ENCODE measurements at regions not wholly inside any gene's neighbourhood (a gene's known extent, or its start where the extent isn't known, plus 50 kb on each side); places are given as distances from the start of the nearest gene placed in this dataset.

GRCh38 chr14:87391066-87391465, 601.9 kb downstream of the GALC start:
- TF ChIP-seq, protein P1, sequence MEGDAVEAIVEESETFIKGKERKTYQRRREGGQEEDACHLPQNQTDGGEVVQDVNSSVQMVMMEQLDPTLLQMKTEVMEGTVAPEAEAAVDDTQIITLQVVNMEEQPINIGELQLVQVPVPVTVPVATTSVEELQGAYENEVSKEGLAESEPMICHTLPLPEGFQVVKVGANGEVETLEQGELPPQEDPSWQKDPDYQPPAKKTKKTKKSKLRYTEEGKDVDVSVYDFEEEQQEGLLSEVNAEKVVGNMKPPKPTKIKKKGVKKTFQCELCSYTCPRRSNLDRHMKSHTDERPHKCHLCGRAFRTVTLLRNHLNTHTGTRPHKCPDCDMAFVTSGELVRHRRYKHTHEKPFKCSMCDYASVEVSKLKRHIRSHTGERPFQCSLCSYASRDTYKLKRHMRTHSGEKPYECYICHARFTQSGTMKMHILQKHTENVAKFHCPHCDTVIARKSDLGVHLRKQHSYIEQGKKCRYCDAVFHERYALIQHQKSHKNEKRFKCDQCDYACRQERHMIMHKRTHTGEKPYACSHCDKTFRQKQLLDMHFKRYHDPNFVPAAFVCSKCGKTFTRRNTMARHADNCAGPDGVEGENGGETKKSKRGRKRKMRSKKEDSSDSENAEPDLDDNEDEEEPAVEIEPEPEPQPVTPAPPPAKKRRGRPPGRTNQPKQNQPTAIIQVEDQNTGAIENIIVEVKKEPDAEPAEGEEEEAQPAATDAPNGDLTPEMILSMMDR (IDR thresholded peaks at IDR 0.05) = no peak
- TF ChIP-seq EP300 (IDR thresholded peaks at IDR 0.05) = no peak
